Activated CD8-positive, alpha-beta T cell treated with anti-CD3 and anti-CD28 coated beads for 36 hours (primary cell): ENCODE measurements at regions not wholly inside any gene's neighbourhood (a gene's known extent, or its start where the extent isn't known, plus 50 kb on each side); places are given as distances from the start of the nearest gene placed in this dataset.

Experiments
- ATAC-seq: fragments of 200-7000 bp; cut with Tn5 transposase; one replicate; pipeline ENCODE4 v1.10.0; 2021; ENCODE audit warnings: mild to moderate bottlenecking, moderate library complexity
- CTCF ChIA-PET: fragments of 350-600 bp; sonication (Branson Sonifier 250); formaldehyde crosslinking; loops from one replicate; lab custom pipeline; 2021; ENCODE audit warnings: antibody characterized with exemption; lab: Charles Lee
- POLR2A ChIA-PET: fragments of 350-600 bp; sonication (Branson Sonifier 250); formaldehyde crosslinking; loops from one replicate; lab custom pipeline; 2021; ENCODE audit warnings: antibody characterized with exemption; lab: Charles Lee
- DNase-seq: peaks from one replicate; pipeline ENCODE4 v3.0.0-alpha.2; 2020
- H3K27ac Mint-ChIP-seq: one replicate; pipeline ENCODE4 v1.8.0; 2021; ENCODE audit warnings: mild to moderate bottlenecking, mixed read lengths
- H3K27me3 Mint-ChIP-seq: one replicate; pipeline ENCODE4 v1.8.0; 2021; ENCODE audit warnings: mixed read lengths
- H3K36me3 Mint-ChIP-seq: one replicate; pipeline ENCODE4 v1.8.0; 2021; ENCODE audit warnings: low read depth, mixed read lengths
- H3K4me1 Mint-ChIP-seq: one replicate; pipeline ENCODE4 v1.8.0; 2021; ENCODE audit warnings: low read depth, mixed read lengths
- H3K4me3 Mint-ChIP-seq: one replicate; pipeline ENCODE4 v1.8.0; 2021; ENCODE audit warnings: mild to moderate bottlenecking, moderate library complexity, mixed read lengths
- H3K9me3 Mint-ChIP-seq: one replicate; pipeline ENCODE4 v1.8.0; 2021; ENCODE audit warnings: mixed read lengths
- CTCF ChIP-seq: fragments of 200-600 bp; IDR thresholded peaks from one replicate; pipeline ENCODE4 v1.8.0; 2022; ENCODE audit warnings: antibody characterized with exemption, mild to moderate bottlenecking
- intact Hi-C: fragments of 100-400 bp; cut with micrococcal nuclease; formaldehyde crosslinking; loops from one replicate; pipeline ENCODE4 v1.10.0; 2022

DNA sequence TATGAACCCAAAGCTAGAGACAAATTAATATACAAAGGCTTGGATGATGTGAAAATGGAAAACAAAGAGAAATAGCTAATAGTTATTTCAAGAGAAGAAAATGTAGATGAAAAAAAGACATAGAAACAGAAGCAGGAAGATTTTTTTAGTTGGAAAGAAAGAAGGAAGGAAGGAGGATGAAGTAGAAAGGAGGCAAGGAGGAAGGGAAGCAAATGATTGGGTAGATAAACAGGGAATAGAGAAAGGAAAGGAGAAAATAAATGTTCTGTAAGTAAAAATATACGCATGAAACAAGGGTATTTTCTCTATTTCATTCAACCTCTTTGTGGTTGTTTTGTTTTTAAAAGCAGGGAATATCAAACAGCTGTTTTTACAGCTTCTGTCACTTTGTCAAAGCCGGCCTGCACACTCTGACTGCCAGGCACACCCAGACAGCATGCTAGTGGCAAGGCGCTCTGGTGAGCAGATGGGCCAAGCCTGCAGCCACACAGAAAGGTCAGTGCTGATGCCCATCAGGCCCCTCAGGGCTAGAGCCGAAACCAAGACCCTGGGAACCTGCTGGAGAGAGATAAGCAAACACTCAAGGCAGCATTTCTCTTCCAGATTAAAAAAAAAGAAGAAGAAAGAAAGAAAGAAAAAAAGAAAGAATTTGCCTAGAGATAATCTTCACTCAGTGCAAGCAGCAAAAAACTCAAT is 72.9 kb upstream of the CTTNBP2NL start:
- Mint-ChIP-seq H3K4me3 (no peak overlapping the region), H3K27me3 (peaks cover 18% of the 10 kb centered on the region), H3K36me3 (no peaks in the 10 kb centered on the region), H3K9me3 (no peaks in the 10 kb centered on the region), H3K27ac (no peak overlapping the region), H3K4me1 (no peaks in the 10 kb centered on the region)
- CTCF ChIA-PET = interaction anchor here (1.1 kb wide), 1 partner anchor 38 kb away, joined by 3 read pairs; no protein-coding TSS in a partner anchor
- POLR2A ChIA-PET = interaction anchor here (0.6 to 1.1 kb wide), 2 partner anchors 20 to 269 kb away, joined by 3 read pairs; no protein-coding TSS in a partner anchor
- no peak for ATAC-seq
- TF ChIP-seq CTCF = no peak
- no peak for DNase-seq
- intact Hi-C loops = no loop called here

GRCh38 chr1:112325504-112325903 is 70.5 kb upstream of the CTTNBP2NL start:
- Mint-ChIP-seq H3K4me1 (no peaks in the 10 kb centered on the region), H3K9me3 (no peaks in the 10 kb centered on the region), H3K4me3 (no peak overlapping the region), H3K36me3 (no peaks in the 10 kb centered on the region), H3K27ac (no peak overlapping the region), H3K27me3 (peaks cover 25% of the 10 kb centered on the region)
- TF ChIP-seq CTCF = no peak
- no peak for DNase-seq
- intact Hi-C loops = no loop called here
- no peak for ATAC-seq
- ChIA-PET CTCF (interaction anchor here (0.7 kb wide), 2 partner anchors 27 to 44 kb away, joined by 3 read pairs; no protein-coding TSS in a partner anchor), POLR2A (no interaction called here)

- H3K27ac Mint-ChIP-seq = no peak overlapping the region
- H3K4me1 Mint-ChIP-seq = no peaks in the 10 kb centered on the region
- ChIA-PET POLR2A (no interaction called here), CTCF (interaction anchor here (1.3 kb wide), 1 partner anchor 9 kb away, joined by 5 read pairs; no protein-coding TSS in a partner anchor)
- ATAC-seq = no peak
- intact Hi-C loops = no loop called here
- H3K9me3 Mint-ChIP-seq = no peaks in the 10 kb centered on the region
- H3K36me3 Mint-ChIP-seq = no peaks in the 10 kb centered on the region
- no peak for TF ChIP-seq CTCF
- no peak overlapping the region for H3K4me3 Mint-ChIP-seq
- DNase-seq = no peak
- H3K27me3 Mint-ChIP-seq = peaks cover 19% of the 10 kb centered on the region
Measured at GRCh38 chr1:112328600-112328999, 67.4 kb upstream of the CTTNBP2NL start.

GRCh38 chr1:112332176-112333150 is 63.6 kb upstream of the CTTNBP2NL start:
- CTCF ChIA-PET = interaction anchor here (0.9 to 1.3 kb wide), 2 partner anchors 34 to 37 kb away, joined by 3 to 5 read pairs; no protein-coding TSS in a partner anchor
- H3K4me1 Mint-ChIP-seq = peaks cover 5% of the 10 kb centered on the region
- no peaks in the 10 kb centered on the region for H3K9me3 Mint-ChIP-seq
- H3K4me3 Mint-ChIP-seq = no peak overlapping the region
- intact Hi-C loops = no loop called here
- peaks cover 18% of the 10 kb centered on the region for H3K27me3 Mint-ChIP-seq
- POLR2A ChIA-PET = interaction anchor here (0.6 kb wide), 1 partner anchor 24 kb away, joined by 3 read pairs; no protein-coding TSS in a partner anchor
- no peak overlapping the region for H3K27ac Mint-ChIP-seq
- no peak for TF ChIP-seq CTCF
- no peak for ATAC-seq
- DNase-seq = no peak
- H3K36me3 Mint-ChIP-seq = no peaks in the 10 kb centered on the region
